Tongue (tissue), 1 donor: ENCODE measurements at regions not wholly inside any gene's neighbourhood (a gene's known extent, or its start where the extent isn't known, plus 50 kb on each side); places are given as distances from the start of the nearest gene placed in this dataset.
"Not testable (repeated sequence)": the region's sequence is repeated elsewhere in the genome, so short reads cannot be mapped to it uniquely, and the experiment has no call there.

Experiments used
- DNase-seq: peaks from one replicate; pipeline ENCODE4 v3.0.0-alpha.2; 2015

GRCh38 chr20:7175827-7176226 is 408.3 kb downstream of the BMP2 start:
- not testable (repeated sequence) for DNase-seq

GRCh38 chr20:7178004-7178403 is 410.5 kb downstream of the BMP2 start:
- no peak for DNase-seq

GRCh38 chr20:7180256-7181045 is 413.0 kb downstream of the BMP2 start:
- DNase-seq, result no peak

GRCh38 chr20:7189231-7189630 is 421.7 kb downstream of the BMP2 start:
- DNase-seq, result no peak

- no peak for DNase-seq
Observed at GRCh38 chr20:7193681-7194080, 426.2 kb downstream of the BMP2 start.

- no peak for DNase-seq
Observed at GRCh38 chr20:7195704-7196103, 428.2 kb downstream of the BMP2 start.

- peak; percentile 4 for DNase-seq
Observed at GRCh38 chr20:7196481-7196880, 429.0 kb downstream of the BMP2 start.

GRCh38 chr20:7199861-7200260 is 432.4 kb downstream of the BMP2 start:
- no peak for DNase-seq

- peak; percentile 1 for DNase-seq
Observed at GRCh38 chr20:7207186-7207798, 439.8 kb downstream of the BMP2 start.

- DNase-seq, result no peak
Observed at GRCh38 chr20:7210910-7211309, 443.4 kb downstream of the BMP2 start.

- no peak for DNase-seq
Observed at GRCh38 chr20:7214081-7214740, 446.7 kb downstream of the BMP2 start.

GRCh38 chr20:7217606-7218005 is 450.1 kb downstream of the BMP2 start:
- DNase-seq, result no peak

GRCh38 chr20:7220755-7221154 is 453.3 kb downstream of the BMP2 start:
- DNase-seq, result no peak

- DNase-seq, result no peak
Observed at GRCh38 chr20:7226156-7226555, 458.7 kb downstream of the BMP2 start.

- no peak for DNase-seq
Observed at GRCh38 chr20:7231303-7231702, 463.8 kb downstream of the BMP2 start.

- no peak for DNase-seq
Observed at GRCh38 chr20:7232796-7233195, 465.3 kb downstream of the BMP2 start.

GRCh38 chr20:7237251-7237650 is 469.8 kb downstream of the BMP2 start:
- DNase-seq, result no peak

- no peak for DNase-seq
Observed at GRCh38 chr20:7240490-7240889, 473.0 kb downstream of the BMP2 start.

GRCh38 chr20:7248281-7249201 is 481.1 kb downstream of the BMP2 start:
- DNase-seq, result peak; percentile 86

GRCh38 chr20:7250337-7250736 is 482.9 kb downstream of the BMP2 start:
- no peak for DNase-seq

GRCh38 chr20:7257099-7257498 is 489.6 kb downstream of the BMP2 start:
- no peak for DNase-seq

- DNase-seq, result no peak
Observed at GRCh38 chr20:7257692-7258466, 490.4 kb downstream of the BMP2 start.
